ENCODE measurements at regions not wholly inside any gene's neighbourhood (a gene's known extent, or its start where the extent isn't known, plus 50 kb on each side); places are given as distances from the start of the nearest gene placed in this dataset.

- Histone ChIP-seq H3K79me2 (replicated peaks; ENCODE audit: insufficient read depth, low read length) (no peaks in the 10 kb centered on the region), H3K9me2 (ENCODE audit: insufficient read depth, low read length) (no peaks in the 10 kb centered on the region), H2AFZ (ENCODE audit: low read depth, low read length) (no peak overlapping the region), H3K36me3 (ENCODE audit: insufficient read depth, low read length) (no peaks in the 10 kb centered on the region), H3K4me2 (ENCODE audit: low read length) (no peak overlapping the region), H3K27me3 (ENCODE audit: insufficient read depth, low read depth, low read length) (no peaks in the 10 kb centered on the region), H3K9me3 (ENCODE audit: low read length) (no peaks in the 10 kb centered on the region), H3K4me3 (ENCODE audit: low read length) (no peak overlapping the region), H3F3A (ENCODE audit: insufficient read depth, low read length, poor library complexity, severe bottlenecking) (no peaks in the 10 kb centered on the region), H4K20me1 (ENCODE audit: insufficient read depth) (no peaks in the 10 kb centered on the region), H3K9ac (ENCODE audit: low read length) (no peak overlapping the region), H3K27ac (ENCODE audit: low read length) (no peak overlapping the region)
- TF ChIP-seq EP300 (conservative IDR thresholded peaks at IDR 0.05; ENCODE audit: poor library complexity, severe bottlenecking) (no peak), TAF1 (IDR thresholded peaks at IDR 0.05; ENCODE audit: low read depth) (no peak), MXI1 (conservative IDR thresholded peaks at IDR 0.05; ENCODE audit: poor library complexity, severe bottlenecking) (no peak), CTCF (IDR thresholded peaks at IDR 0.05; ENCODE audit: poor library complexity, severe bottlenecking) (no peak), REST (IDR thresholded peaks at IDR 0.05; ENCODE audit: borderline replicate concordance) (no peak), POLR2AphosphoS5 (IDR thresholded peaks at IDR 0.05) (no peak), EZH2 (IDR thresholded peaks at IDR 0.05; ENCODE audit: borderline replicate concordance, insufficient read depth, low read length, poor library complexity, severe bottlenecking) (no peak), SMC3 (conservative IDR thresholded peaks at IDR 0.05; ENCODE audit: poor library complexity) (no peak), RAD21 (conservative IDR thresholded peaks at IDR 0.05) (no peak)
Observed at GRCh38 chr2:133652398-133652797, 84.1 kb upstream of the NCKAP5 start.

- H3K9me3 ChIP-seq (ENCODE audit: low read length), result no peaks in the 10 kb centered on the region
- no peaks in the 10 kb centered on the region for H3K79me2 ChIP-seq (replicated peaks; ENCODE audit: insufficient read depth, low read length)
- H3K27ac ChIP-seq (ENCODE audit: low read length), result no peak overlapping the region
- no peaks in the 10 kb centered on the region for H3K36me3 ChIP-seq (ENCODE audit: insufficient read depth, low read length)
- H3K9ac ChIP-seq (ENCODE audit: low read length), result no peak overlapping the region
- H2AFZ ChIP-seq (ENCODE audit: low read depth, low read length), result no peak overlapping the region
- no peaks in the 10 kb centered on the region for H4K20me1 ChIP-seq (ENCODE audit: insufficient read depth)
- no peaks in the 10 kb centered on the region for H3K9me2 ChIP-seq (ENCODE audit: insufficient read depth, low read length)
- no peak for TF ChIP-seq REST (IDR thresholded peaks at IDR 0.05; ENCODE audit: borderline replicate concordance)
- TF ChIP-seq RAD21 (conservative IDR thresholded peaks at IDR 0.05), result no peak
- no peak for TF ChIP-seq SMC3 (conservative IDR thresholded peaks at IDR 0.05; ENCODE audit: poor library complexity)
- no peaks in the 10 kb centered on the region for H3K27me3 ChIP-seq (ENCODE audit: insufficient read depth, low read depth, low read length)
- H3F3A ChIP-seq (ENCODE audit: insufficient read depth, low read length, poor library complexity, severe bottlenecking), result no peaks in the 10 kb centered on the region
- H3K4me3 ChIP-seq (ENCODE audit: low read length), result no peak overlapping the region
- H3K4me2 ChIP-seq (ENCODE audit: low read length), result no peak overlapping the region
Observed at GRCh38 chr2:133653056-133653455, 84.8 kb upstream of the NCKAP5 start.
